ENCODE measurements at regions not wholly inside any gene's neighbourhood (a gene's known extent, or its start where the extent isn't known, plus 50 kb on each side); places are given as distances from the start of the nearest gene placed in this dataset.
A peak's percentile ranks its signal among the peaks of the same experiment; 100 is the strongest.

- DNase-seq (ENCODE audit: low read depth in 2 of 2) = no peak
These were observed 75.0 kb upstream of the SPATA12 start for GRCh38 chr3:56985460-56985859.

GRCh38 chr3:56983427-56983826 is 77.0 kb upstream of the SPATA12 start:
- DNase-seq (ENCODE audit: low read depth in 2 of 2) = no peak

GRCh38 chr3:56981445-56982230 is 78.8 kb upstream of the SPATA12 start:
- DNase-seq (ENCODE audit: low read depth in 2 of 2) = no peak

- peak in 1 of 2 donors; percentile 12 for DNase-seq (ENCODE audit: low read depth in 2 of 2)
These were observed 79.6 kb upstream of the SPATA12 start for GRCh38 chr3:56980798-56981390.

DNA sequence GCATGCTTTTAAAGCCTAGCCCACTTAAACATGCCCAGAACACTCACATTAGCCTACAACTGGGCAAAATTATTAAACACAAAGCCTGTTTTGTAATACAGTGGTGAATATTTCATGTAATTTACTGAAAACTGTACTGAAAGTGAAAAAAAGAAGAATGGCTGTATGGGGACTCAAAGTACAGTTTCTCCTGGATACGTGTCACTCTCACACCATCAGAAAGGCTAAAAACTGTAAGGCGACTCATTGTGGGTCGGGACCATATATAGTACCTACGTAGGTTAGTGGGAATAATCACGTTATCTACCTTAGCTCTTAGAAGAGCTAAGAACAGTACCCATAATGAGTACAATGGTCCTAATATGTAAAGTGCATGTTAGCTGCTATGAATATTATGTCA is 80.2 kb upstream of the SPATA12 start:
- DNase-seq (ENCODE audit: low read depth in 2 of 2) = no peak

- DNase-seq (ENCODE audit: low read depth in 2 of 2) = no peak
These were observed 80.7 kb upstream of the SPATA12 start for GRCh38 chr3:56979791-56980190.

- DNase-seq (ENCODE audit: low read depth in 2 of 2) = no peak
These were observed 82.9 kb upstream of the SPATA12 start for GRCh38 chr3:56977561-56977889.

DNA sequence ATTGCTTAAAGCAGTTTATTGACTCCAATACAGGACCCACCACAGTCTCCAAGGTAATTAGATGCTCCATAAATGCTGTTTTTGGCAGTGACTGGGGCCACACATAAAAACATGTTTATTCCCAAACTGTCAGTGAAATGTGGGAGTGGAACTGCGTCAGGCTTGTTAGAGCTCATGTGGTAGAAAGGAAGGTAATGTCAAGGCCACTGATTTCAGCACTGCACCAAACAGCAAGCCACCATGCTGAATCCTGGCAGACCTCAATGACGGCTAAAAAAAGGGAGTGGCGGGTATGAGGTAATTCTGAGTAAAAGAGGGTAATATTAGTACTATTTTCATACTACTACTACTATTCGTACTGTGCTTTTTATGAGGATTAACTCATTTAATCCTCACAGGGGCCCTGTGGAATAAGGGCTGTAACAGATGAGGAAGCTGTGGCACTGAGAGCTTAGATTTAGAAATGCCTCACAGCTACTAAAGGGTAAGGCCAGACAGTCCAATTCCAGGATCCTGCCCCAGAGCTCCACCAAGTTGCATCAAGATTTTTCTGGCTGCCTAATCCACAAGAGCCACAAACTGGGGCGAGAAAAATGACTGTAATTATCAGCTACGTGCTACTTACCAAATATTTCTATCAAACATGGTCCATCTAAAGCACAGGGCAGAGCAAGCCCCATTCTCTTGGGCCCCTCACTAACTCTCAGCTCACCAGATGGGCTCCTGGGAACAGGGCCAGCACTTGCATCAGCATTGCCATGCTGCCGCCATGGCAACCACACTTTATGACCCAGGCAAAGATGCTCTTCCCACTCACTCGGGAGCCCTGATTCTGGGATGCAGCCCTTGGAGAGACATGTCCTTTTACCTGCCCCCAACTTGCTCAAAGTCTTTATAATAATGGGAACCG is 83.6 kb upstream of the SPATA12 start:
- DNase-seq (ENCODE audit: low read depth in 2 of 2) = no peak

DNA sequence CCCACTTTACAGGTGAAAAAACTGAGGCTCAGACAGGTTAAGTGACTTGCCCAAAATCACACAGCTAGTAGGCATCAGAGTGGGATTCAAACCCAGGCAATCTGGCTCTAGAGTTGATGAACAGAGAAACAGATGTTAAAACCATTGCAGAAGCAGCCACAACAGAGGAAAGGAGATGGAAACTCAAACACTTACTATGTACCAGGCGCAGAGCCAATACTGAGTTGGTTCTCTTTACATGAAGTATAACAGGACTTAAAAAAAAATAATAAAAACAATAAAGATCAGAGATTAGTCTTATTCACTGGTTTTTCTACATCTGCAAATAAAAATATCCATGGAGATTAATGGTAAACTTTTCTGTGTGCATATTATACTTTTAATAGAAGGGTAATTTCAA is 84.9 kb upstream of the SPATA12 start:
- DNase-seq (ENCODE audit: low read depth in 2 of 2) = no peak

DNA sequence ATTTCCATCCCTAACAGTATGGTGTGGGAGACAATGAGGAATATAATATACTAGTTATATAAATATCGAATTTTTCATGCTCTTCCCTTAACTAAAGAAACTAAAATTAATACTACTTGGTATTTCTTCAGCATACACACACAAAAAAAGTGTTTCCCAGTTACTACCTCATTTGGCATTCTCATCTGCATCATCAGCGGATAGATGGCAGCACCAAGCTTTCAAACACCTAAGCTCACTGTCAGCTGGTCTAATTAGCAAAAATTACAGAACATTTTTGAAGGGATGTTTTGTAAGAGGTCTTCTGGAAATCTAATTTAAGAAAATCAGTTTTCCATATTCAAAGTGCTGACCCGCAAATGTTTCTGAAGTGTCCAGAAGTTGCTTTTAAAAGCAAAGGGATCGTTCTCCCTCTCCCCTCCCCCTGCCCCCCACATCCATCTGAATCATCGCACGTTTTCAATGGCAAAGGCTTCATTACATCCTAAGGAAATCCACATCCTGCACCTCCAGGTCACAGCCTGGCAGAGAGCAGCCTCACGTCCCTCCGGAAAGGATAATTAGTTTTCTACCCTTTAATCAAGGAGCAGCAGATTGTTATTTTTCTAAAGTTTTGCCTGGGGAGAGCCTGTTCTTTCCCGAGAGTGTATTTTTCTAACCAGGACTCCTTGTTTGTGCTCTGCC is 86.1 kb upstream of the SPATA12 start:
- DNase-seq (ENCODE audit: low read depth in 2 of 2) = no peak

DNA sequence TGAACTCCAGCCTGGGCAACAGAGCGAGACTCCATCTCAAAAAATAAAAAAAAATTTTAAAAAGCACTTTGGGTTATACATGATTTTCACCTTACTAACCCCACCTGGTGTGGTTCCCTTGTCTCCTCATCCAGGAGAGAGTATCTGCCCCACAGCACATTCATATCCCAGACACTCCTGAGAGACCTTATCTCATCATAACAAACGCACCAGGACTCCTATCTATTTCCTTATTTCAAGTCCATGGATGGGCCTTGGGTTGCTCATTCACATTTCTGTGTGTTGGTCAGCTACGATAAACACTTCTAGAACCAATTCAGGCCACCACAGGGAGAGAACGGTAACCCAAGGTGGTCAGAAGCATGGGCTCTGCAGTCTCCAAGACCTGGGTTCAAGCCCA is 88.6 kb upstream of the SPATA12 start:
- DNase-seq (ENCODE audit: low read depth in 2 of 2) = no peak

DNA sequence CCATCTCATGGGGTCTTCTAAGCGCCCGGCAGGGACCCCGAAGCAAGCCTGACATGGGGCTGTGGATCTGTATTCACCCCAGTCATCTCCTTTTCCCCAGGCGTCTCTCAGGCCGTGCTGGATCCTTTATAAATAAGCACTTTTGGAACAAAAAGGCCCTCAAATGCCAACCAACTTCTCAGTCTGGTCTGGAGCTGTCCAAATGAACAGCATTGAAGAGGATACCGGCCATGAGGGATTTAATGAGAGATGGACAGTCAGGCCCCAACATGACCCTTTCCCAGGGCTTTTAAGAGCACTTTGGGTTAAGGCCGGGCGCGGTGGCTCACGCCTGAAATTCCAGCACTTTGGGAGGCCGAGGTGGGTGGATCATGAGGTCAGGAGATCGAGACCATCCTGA is 89.2 kb upstream of the SPATA12 start:
- DNase-seq (ENCODE audit: low read depth in 2 of 2) = no peak

GRCh38 chr3:56970461-56970879 is 90.0 kb upstream of the SPATA12 start:
- no peak for DNase-seq (ENCODE audit: low read depth in 2 of 2)

DNA sequence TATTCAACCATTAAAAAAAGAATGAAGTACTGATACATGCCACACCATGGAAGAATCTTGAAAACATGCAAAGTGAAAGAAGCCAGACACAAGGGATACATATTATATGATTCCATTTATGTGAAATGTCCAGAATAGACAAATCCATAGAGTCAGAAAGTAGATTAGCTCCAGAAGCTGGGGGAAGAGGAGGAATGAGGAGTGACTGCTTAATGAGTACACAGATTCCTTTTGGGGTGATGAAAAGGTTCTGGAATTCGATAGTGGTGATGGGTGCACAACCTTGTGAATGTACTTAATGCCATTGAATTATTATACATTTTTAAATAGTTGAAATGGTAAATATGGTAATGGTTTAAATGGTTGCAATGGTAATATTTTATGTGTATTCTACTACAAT is 90.6 kb upstream of the SPATA12 start:
- DNase-seq (ENCODE audit: low read depth in 2 of 2) = no peak

DNA sequence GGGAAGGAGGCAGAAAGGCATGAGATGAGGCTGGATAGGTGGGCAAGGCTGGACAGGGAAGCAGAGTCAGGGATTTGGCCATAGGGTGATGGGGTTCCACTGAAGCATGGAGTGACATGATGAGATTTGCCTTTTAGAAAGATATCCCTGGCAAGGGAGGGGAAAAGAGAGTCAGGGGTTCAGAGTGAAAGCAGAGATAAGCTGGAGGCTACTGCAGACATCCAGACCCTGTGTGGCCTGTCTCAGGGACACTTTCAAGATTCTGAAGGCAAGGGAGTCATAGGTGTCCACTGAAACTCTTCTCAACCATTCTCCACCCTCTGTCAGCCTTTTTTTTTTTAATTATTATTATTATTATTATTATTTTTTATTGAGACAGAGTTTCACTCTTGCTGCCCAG is 94.0 kb upstream of the SPATA12 start:
- no peak for DNase-seq (ENCODE audit: low read depth in 2 of 2)

- no peak for DNase-seq (ENCODE audit: low read depth in 2 of 2)
These were observed 94.4 kb upstream of the SPATA12 start for GRCh38 chr3:56966104-56966503.

DNA sequence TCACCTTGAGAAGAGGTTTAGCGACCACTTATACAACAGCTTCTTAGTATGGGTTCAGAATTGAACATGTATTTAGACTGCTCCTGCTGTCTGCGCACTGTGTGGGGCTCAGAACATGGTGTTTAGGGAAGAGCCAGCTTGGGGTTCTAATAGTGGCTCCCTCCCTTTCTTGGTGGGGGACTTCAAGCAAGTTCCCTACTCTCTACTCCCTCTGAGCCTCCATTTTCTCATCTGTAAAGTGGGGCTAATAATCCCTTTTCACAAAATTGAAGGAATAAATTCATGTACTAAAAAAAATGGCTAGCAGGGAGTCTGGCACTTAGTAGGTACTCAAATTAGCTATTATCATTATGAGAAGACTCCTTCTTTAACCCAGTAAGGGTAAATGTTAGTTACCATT is 97.5 kb upstream of the SPATA12 start:
- no peak for DNase-seq (ENCODE audit: low read depth in 2 of 2)

GRCh38 chr3:56962206-56962605 is 98.3 kb upstream of the SPATA12 start:
- no peak for DNase-seq (ENCODE audit: low read depth in 2 of 2)

GRCh38 chr3:56960234-56960917 is 100.1 kb upstream of the SPATA12 start:
- no peak for DNase-seq (ENCODE audit: low read depth in 2 of 2)

GRCh38 chr3:56958879-56959278 is 101.6 kb upstream of the SPATA12 start:
- DNase-seq (ENCODE audit: low read depth in 2 of 2) = no peak

GRCh38 chr3:56957522-56957921 is 102.9 kb upstream of the SPATA12 start:
- no peak for DNase-seq (ENCODE audit: low read depth in 2 of 2)

DNA sequence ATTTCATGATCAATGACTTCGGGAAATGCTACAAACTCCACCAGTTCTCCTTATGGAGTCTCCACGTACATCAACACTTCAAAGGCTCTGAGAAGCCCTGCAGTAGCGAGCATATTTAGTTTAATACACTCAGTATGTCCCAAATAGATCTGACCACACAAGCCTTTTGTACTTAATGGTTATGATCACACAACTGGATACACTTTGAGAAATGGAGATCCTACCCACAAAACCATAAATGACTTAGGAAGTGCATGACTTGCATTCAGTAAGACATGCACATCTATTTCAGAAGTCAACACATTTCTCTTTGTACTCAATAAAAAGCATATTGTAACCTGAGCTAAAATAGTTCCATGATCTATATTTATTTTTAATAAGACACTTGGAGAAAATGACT is 103.6 kb upstream of the SPATA12 start:
- no peak for DNase-seq (ENCODE audit: low read depth in 2 of 2)

Measured in stimulated activated CD8-positive, alpha-beta memory T cell treated with anti-CD3 and anti-CD28 coated beads, Interleukin-2, amount 100 ng/mL, for 1 hour (primary cell).